ENCODE measurements at regions not wholly inside any gene's neighbourhood (a gene's known extent, or its start where the extent isn't known, plus 50 kb on each side); places are given as distances from the start of the nearest gene placed in this dataset.
"Not testable (repeated sequence)": the region's sequence is repeated elsewhere in the genome, so short reads cannot be mapped to it uniquely, and the experiment has no call there.

GRCh38 chr12:126937431-126937830, 1329.5 kb upstream of the TMEM132C start:
- Histone ChIP-seq H3K79me2 (ENCODE audit: control insufficient read depth, insufficient read depth, low read length) (no peaks in the 10 kb centered on the region), H4K20me1 (replicated peaks; ENCODE audit: control insufficient read depth, extremely low read depth, insufficient read depth, low read length) (no peaks in the 10 kb centered on the region), H3K27ac (ENCODE audit: insufficient read depth, low read depth, low read length) (no peak overlapping the region), H3K4me3 (replicated peaks in 1 of 3; ENCODE audit: insufficient read depth in 1 of 3, low read depth in 1 of 3, low read length in 3 of 3) (no peak overlapping the region), H3K4me1 (ENCODE audit: control insufficient read depth, extremely low read depth, insufficient read depth, low read length) (no peaks in the 10 kb centered on the region), H3K9me1 (replicated peaks; ENCODE audit: control insufficient read depth, extremely low read depth, insufficient read depth, low read length) (no peaks in the 10 kb centered on the region), H3K36me3 (ENCODE audit: control insufficient read depth in 2 of 2, extremely low read depth in 1 of 2, insufficient read depth in 2 of 2, low read length in 2 of 2) (no peaks in the 10 kb centered on the region), H3K27me3 (ENCODE audit: control insufficient read depth in 2 of 2, insufficient read depth in 2 of 2, low read length in 2 of 2) (no peaks in the 10 kb centered on the region), H3K4me2 (ENCODE audit: insufficient read depth, low read length) (no peak overlapping the region), H3K9me3 (replicated peaks; ENCODE audit: control insufficient read depth, insufficient read depth, low read length) (peaks cover 5% of the 10 kb centered on the region), H3K9ac (replicated peaks; ENCODE audit: extremely low read depth, insufficient read depth, low read length) (no peak overlapping the region), H2AFZ (ENCODE audit: low read depth, low read length) (no peak overlapping the region)
- ChIA-PET CTCF (no interaction called here), POLR2A (no interaction called here)
- intact Hi-C loops (cut with micrococcal nuclease) (no loop called here), dilution Hi-C loops (cut with MboI; ENCODE audit: extremely low pct_ligation_motif_present, low sequenced_read_pairs) (no loop called here)
- TF ChIP-seq GATA2 (IDR thresholded peaks at IDR 0.05; ENCODE audit: insufficient read depth, insufficient read length, low read depth, low read length): no peak
- no peak for TF ChIP-seq POLR2A (IDR thresholded peaks at IDR 0.05; ENCODE audit: low read depth, low read length)
- no peak for TF ChIP-seq FOS (IDR thresholded peaks at IDR 0.05; ENCODE audit: borderline replicate concordance, insufficient read depth, low read length)
- no peak for TF ChIP-seq EZH2 (IDR thresholded peaks at IDR 0.05; ENCODE audit: borderline replicate concordance, low read depth, low read length, severe bottlenecking)
- BruUV-seq (replicated peaks): no TSS peak
- DNase-seq (ENCODE audit: low read depth, low spot score) (no peak), FAIRE-seq (no peak)

- no peak overlapping the region for H2AFZ ChIP-seq (ENCODE audit: low read depth, low read length)
- no peak overlapping the region for H3K4me3 ChIP-seq (replicated peaks in 1 of 3; ENCODE audit: insufficient read depth in 1 of 3, low read depth in 1 of 3, low read length in 3 of 3)
- no peaks in the 10 kb centered on the region for H3K36me3 ChIP-seq (ENCODE audit: control insufficient read depth in 2 of 2, extremely low read depth in 1 of 2, insufficient read depth in 2 of 2, low read length in 2 of 2)
- peaks cover 4% of the 10 kb centered on the region for H3K9me3 ChIP-seq (replicated peaks; ENCODE audit: control insufficient read depth, insufficient read depth, low read length)
- H4K20me1 ChIP-seq (replicated peaks; ENCODE audit: control insufficient read depth, extremely low read depth, insufficient read depth, low read length): no peaks in the 10 kb centered on the region
- H3K27ac ChIP-seq (ENCODE audit: insufficient read depth, low read depth, low read length): no peak overlapping the region
- ChIA-PET CTCF (no interaction called here), POLR2A (no interaction called here)
- H3K9ac ChIP-seq (replicated peaks; ENCODE audit: extremely low read depth, insufficient read depth, low read length): no peak overlapping the region
- H3K4me2 ChIP-seq (ENCODE audit: insufficient read depth, low read length): no peak overlapping the region
- H3K27me3 ChIP-seq (ENCODE audit: control insufficient read depth in 2 of 2, insufficient read depth in 2 of 2, low read length in 2 of 2): no peaks in the 10 kb centered on the region
- no peak for DNase-seq (ENCODE audit: low read depth, low spot score)
- no peaks in the 10 kb centered on the region for H3K79me2 ChIP-seq (ENCODE audit: control insufficient read depth, insufficient read depth, low read length)
- no peaks in the 10 kb centered on the region for H3K4me1 ChIP-seq (ENCODE audit: control insufficient read depth, extremely low read depth, insufficient read depth, low read length)
- dilution Hi-C loops (cut with MboI; ENCODE audit: extremely low pct_ligation_motif_present, low sequenced_read_pairs): no loop called here
- FAIRE-seq: no peak
- intact Hi-C loops (cut with micrococcal nuclease): no loop called here
- no TSS peak for BruUV-seq (replicated peaks)
- TF ChIP-seq MYC (IDR thresholded peaks at IDR 0.05; ENCODE audit: low read depth, low read length) (no peak), POLR2AphosphoS5 (IDR thresholded peaks at IDR 0.05; ENCODE audit: insufficient read depth, low read depth, low read length) (no peak), GATA2 (IDR thresholded peaks at IDR 0.05; ENCODE audit: insufficient read depth, insufficient read length, low read depth, low read length) (no peak), FOS (IDR thresholded peaks at IDR 0.05; ENCODE audit: borderline replicate concordance, insufficient read depth, low read length) (no peak), EZH2 (IDR thresholded peaks at IDR 0.05; ENCODE audit: borderline replicate concordance, low read depth, low read length, severe bottlenecking) (no peak), CTCF (IDR thresholded peaks at IDR 0.05; ENCODE audit: extremely low read depth in 1 of 2, insufficient read depth in 1 of 2, low read depth in 1 of 2, low read length in 2 of 2) (no peak), JUN (IDR thresholded peaks at IDR 0.05; ENCODE audit: borderline replicate concordance, insufficient read depth, insufficient read length, low read depth) (no peak), POLR2A (IDR thresholded peaks at IDR 0.05; ENCODE audit: low read depth, low read length) (no peak), MAX (IDR thresholded peaks at IDR 0.05; ENCODE audit: insufficient read depth, insufficient read length) (no peak)
- no peaks in the 10 kb centered on the region for H3K9me1 ChIP-seq (replicated peaks; ENCODE audit: control insufficient read depth, extremely low read depth, insufficient read depth, low read length)
Observed at GRCh38 chr12:126944684-126945083, 1322.3 kb upstream of the TMEM132C start.

GRCh38 chr12:126946958-126947357, 1320.0 kb upstream of the TMEM132C start:
- BruUV-seq (replicated peaks); DNase-seq (ENCODE audit: low read depth, low spot score); H3K27me3 ChIP-seq (ENCODE audit: control insufficient read depth in 2 of 2, insufficient read depth in 2 of 2, low read length in 2 of 2); H3K36me3 ChIP-seq (ENCODE audit: control insufficient read depth in 2 of 2, extremely low read depth in 1 of 2, insufficient read depth in 2 of 2, low read length in 2 of 2); H3K4me2 ChIP-seq (ENCODE audit: insufficient read depth, low read length); H3K79me2 ChIP-seq (ENCODE audit: control insufficient read depth, insufficient read depth, low read length); FAIRE-seq; POLR2A ChIA-PET; H3K4me1 ChIP-seq (ENCODE audit: control insufficient read depth, extremely low read depth, insufficient read depth, low read length); H3K9ac ChIP-seq (replicated peaks; ENCODE audit: extremely low read depth, insufficient read depth, low read length); H3K4me3 ChIP-seq (replicated peaks in 1 of 3; ENCODE audit: insufficient read depth in 1 of 3, low read depth in 1 of 3, low read length in 3 of 3); H3K27ac ChIP-seq (ENCODE audit: insufficient read depth, low read depth, low read length); intact Hi-C loops (cut with micrococcal nuclease); H4K20me1 ChIP-seq (replicated peaks; ENCODE audit: control insufficient read depth, extremely low read depth, insufficient read depth, low read length); dilution Hi-C loops (cut with MboI; ENCODE audit: extremely low pct_ligation_motif_present, low sequenced_read_pairs); CTCF ChIA-PET; H3K9me3 ChIP-seq (replicated peaks; ENCODE audit: control insufficient read depth, insufficient read depth, low read length); H2AFZ ChIP-seq (ENCODE audit: low read depth, low read length); H3K9me1 ChIP-seq (replicated peaks; ENCODE audit: control insufficient read depth, extremely low read depth, insufficient read depth, low read length): not testable (repeated sequence)

Data from endothelial cell of umbilical vein (primary cell).